Activated T-helper 1 cell treated with anti-CD3 and anti-CD28 coated beads, Interleukin-2, amount 50 U/mL, for 16 hours (primary cell): ENCODE measurements at regions not wholly inside any gene's neighbourhood (a gene's known extent, or its start where the extent isn't known, plus 50 kb on each side); places are given as distances from the start of the nearest gene placed in this dataset.

ENCODE experiments used
- DNase-seq, 2 donors: peaks; one replicate each; pipeline ENCODE4 v3.0.0-alpha.2; 2020; ENCODE audit warnings: low read depth in 1 of 2, low spot score in 1 of 2

- no peak for DNase-seq
These were observed 77.1 kb upstream of the BCL6 start for GRCh38 chr3:187822402-187822801.

GRCh38 chr3:187823746-187824145 lies 78.5 kb upstream of the BCL6 start:
- DNase-seq, result no peak

- no peak for DNase-seq
These were observed 82.5 kb upstream of the BCL6 start for GRCh38 chr3:187827723-187828122.

DNA sequence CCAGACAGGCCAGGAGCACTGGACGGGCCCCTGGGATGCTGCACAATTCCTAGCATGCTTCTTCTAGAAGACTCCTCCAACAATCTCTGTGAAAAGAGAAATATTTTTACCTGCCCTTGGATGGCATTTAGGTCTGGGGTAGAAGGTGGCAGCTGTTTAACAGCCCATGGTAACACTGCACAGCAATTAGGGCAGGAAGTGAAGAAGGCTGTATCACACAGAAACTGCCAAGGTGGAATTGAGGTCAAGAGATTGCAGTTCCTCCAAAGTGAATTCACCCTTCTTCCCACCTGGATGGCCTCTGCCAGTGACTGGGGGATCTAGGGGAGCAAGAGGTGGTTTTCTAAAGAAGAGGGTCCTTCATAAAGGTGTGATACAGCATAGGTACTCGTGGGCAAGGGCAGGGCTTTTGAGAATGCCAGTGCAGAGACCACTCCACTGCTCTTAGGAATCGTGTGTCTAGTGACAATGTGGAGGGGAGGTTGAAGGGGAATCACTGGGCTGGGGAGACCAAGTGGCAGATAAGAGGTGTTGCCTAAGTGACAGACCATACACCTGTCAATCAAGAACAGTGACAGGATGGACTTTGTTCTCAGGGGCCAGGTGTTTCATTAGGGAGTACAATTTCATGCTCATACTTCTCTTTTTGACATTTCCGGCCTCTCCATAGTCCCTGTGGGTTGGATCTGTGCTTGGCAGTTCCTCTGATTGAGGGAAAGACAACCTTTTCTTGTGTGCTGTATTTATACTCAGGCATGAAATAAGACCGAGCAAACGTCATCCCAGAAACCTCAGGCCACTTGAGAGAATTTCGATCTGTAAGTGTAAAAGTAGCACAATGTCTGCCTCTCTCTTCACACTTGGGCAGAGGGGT lies 83.5 kb upstream of the BCL6 start:
- DNase-seq, result no peak

DNA sequence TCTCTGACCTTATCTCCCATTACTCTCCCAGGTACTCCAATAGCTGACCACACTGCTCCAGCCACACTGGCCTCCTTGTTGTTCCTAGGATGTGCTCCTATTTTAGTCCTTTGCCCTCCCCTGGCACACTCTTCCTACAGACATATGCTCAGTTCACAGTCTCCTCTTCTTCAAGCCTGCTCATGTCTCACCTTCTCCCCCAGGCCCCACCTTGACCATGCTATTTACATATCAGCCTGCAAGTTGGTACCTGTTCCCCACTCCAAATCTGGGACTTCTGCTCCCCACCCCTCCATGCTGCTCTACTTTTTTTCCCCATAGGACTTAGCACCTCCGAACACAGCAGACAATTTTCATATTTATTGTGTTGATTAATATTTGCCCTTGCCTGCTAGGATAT lies 84.9 kb upstream of the BCL6 start:
- no peak for DNase-seq

GRCh38 chr3:187831125-187832051 lies 86.1 kb upstream of the BCL6 start:
- no peak for DNase-seq

DNA sequence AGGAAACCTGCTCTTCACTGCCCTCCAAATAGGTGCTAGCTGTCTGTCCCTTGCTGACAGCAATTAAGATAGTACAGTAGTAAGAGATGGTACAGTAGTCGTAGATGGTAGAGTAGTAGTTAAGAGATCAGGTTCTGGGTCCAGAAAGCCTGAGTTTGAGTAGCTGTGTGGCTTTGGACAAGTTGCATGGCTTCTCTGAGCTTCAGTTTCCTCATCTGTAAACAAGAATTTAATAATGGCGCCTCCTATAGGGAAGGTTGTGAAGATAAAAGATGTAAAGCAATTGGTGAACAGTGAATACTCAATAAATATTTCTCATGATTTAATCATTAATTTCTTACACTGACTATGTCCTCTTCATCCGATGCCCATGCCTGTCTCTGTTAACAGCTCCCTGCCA lies 86.9 kb upstream of the BCL6 start:
- no peak for DNase-seq

GRCh38 chr3:187833375-187833774 lies 88.1 kb upstream of the BCL6 start:
- no peak for DNase-seq

- no peak for DNase-seq
These were observed 88.7 kb upstream of the BCL6 start for GRCh38 chr3:187833799-187834578.

DNA sequence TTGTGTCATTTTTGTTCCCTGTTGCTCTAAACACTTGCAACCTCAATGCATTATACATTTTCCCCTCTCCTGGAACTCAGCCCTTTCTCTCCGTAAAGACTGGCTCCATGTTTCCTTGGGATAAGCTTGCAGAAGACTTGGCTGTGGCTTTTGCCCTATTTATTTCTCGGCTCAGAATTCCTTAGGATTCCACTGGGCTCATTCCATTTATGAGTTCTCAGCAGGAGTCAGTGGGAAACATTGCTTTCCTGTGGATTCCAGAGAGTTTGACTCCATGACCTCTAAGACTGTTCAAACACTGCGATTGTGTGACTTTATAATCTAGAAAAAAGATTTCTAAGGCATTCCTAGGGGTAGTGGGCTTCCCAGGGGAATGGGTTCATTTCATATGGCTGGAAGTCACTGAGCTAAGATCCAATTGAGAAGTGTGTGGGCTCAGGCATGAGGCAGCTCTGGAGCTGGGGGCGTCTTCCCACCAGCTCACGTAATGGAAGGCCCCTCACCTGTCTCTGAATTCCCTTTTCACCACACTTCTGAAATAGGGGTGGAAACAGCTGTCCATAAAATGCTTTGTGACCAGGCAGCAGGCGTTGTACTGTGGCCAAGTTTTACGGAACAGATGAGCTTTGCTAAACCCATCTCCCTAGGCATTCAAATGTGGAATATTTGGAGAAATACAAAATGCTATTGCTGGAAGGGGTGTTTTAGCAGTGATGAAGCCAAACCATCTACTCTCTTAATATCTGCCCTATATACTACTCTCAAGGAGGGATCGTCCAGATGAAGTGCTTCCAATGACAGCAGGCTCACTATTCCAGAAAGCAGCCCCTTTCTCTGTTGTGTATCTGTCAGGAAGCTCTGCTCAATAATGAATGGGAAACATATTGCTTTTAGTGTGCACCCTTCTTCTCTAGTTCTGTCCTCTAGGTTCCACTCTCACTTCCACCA lies 91.8 kb upstream of the BCL6 start:
- no peak for DNase-seq

DNA sequence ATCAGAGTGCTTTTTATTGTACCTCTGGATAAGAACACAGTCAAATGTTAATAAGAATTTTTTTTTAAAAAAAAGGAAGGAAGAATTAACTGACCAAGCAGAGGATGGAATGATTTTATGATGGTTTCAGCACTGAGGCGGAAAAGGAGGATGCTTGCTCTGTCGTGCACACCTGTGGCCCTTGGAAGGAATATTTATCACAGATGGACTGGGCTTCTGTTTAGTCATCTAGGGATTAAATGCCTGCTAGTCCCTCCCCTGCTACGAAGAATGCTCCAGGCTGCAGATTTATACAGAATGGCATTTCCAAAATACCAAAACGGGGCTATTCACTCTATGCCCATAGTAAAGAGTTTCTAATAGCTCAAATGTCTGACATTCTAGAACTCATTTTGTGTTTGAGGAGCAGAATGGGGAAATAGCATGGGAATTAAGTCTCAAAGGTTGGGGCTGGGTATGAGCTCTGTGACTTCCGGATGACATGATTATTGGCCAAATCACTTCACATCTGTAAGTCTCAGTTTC lies 92.8 kb upstream of the BCL6 start:
- no peak for DNase-seq

- DNase-seq, result no peak
These were observed 94.2 kb upstream of the BCL6 start for GRCh38 chr3:187839422-187839821.

DNA sequence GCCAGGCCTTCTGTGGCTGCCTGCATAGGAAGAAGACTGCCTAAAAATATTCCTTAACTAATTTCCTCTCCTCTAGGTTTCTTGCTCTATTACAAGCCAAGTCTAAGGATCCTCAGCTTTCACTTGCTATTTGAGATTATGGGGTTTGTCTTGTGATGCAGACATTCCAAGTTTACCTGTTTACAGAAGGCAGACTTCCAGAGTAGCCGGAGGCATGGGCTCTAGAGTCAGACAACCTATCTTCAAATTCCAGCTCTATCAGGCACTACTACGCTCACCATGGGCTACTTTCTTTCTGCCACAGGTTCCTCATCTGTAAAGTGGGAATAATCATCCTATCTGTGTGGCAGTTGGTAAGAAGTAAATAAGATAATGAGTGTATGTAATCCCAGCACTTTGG lies 95.6 kb upstream of the BCL6 start:
- DNase-seq, result no peak

GRCh38 chr3:187841560-187841959 lies 96.3 kb upstream of the BCL6 start:
- DNase-seq, result no peak

DNA sequence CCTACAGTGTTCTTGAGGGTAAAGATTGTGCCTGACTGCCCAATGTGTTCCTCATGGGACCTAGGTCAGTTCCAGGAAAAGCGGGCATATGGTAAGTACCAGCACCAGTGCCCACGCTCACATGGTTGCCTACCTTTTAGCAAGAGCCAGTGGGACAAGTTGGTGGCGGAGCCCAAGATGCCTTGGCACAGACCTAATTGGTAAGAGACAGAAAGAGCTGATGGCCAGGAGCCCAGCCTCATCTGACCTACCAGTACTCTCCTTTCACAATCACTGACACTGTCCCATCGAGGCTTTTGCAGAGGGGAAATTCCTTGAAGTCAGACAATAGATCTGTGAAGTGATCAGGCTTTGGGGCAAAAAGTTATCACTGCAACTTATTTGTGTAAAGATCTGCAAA lies 98.4 kb upstream of the BCL6 start:
- no peak for DNase-seq

DNA sequence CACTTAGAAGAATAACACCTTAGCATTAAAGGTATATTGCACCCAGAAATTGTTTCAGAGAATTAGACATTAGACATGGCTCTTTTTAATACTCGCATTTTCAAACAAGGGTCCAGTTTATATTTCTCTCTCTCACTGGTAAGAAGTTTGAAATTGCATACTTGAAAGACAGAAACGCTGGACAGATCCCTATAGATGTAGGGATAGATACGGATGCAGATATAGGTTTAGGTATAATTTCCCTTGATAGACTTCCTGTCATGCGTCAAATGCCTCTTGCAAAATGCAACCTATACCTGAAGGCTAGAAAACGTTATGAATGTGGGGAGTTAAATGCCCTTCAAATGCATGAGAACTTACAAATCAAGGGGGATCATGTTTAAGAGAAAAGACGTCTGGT lies 99.4 kb upstream of the BCL6 start:
- DNase-seq, result no peak

DNA sequence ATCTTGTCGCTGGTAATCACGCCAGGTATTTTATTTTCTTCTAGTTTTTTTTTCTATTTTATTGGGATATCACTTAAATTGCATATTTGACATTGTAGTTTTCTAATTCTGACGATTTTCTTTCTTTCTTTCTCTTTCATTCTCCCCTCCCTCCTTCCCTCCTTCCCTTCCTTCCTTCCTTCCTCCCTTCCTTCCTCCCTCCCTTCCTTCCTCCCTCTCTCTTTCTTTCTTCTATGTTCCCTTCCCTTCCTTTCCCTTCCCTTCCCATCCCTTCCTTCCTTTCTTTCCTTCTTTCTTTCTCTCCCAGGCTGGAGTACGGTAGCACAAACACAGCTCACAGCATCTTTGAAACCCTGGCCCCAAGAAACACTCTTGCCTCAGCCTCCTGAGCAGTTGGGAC lies 100.6 kb upstream of the BCL6 start:
- DNase-seq, result no peak

GRCh38 chr3:187848401-187848800 lies 103.1 kb upstream of the BCL6 start:
- no peak for DNase-seq

- no peak for DNase-seq
These were observed 103.9 kb upstream of the BCL6 start for GRCh38 chr3:187849016-187849654.
